Hepatocyte (in vitro differentiated cells): ENCODE measurements at regions not wholly inside any gene's neighbourhood (a gene's known extent, or its start where the extent isn't known, plus 50 kb on each side); places are given as distances from the start of the nearest gene placed in this dataset.

Source experiments
- EZH2 ChIP-seq: fragments of 200-600 bp; sonication (generic); IDR thresholded peaks from 2 replicates; pipeline ENCODE4 v1.6.1; 2016; ENCODE audit warnings: antibody characterized with exemption, mild to moderate bottlenecking, borderline replicate concordance
- TF ChIP-seq, protein P1 (sequence below): fragments of 200-600 bp; sonication (generic); IDR thresholded peaks from 2 replicates; pipeline ENCODE4 v1.5.1; 2016; ENCODE audit warnings: antibody characterized with exemption, mild to moderate bottlenecking; ENCODE audit not compliant: poor library complexity

DNA sequence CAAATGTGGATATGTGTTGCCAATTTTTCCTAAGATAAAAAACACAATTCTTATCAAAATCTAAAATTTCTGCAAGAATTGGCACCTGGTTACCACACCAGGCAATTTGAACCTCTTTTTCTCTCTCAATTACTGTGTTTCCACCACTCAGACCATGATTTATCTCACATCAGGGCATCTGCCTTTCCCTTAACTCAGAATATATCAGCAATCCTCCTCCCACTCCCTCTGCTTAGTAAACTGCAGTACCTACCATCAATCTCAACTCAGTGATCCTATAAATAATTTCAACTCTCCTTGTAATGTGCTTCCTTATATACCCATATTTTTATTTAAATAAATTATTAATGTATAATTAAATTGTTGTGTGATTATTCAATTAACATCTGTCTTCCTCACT is 212.3 kb upstream of the PCDH15 start:
- TF ChIP-seq, protein P1, sequence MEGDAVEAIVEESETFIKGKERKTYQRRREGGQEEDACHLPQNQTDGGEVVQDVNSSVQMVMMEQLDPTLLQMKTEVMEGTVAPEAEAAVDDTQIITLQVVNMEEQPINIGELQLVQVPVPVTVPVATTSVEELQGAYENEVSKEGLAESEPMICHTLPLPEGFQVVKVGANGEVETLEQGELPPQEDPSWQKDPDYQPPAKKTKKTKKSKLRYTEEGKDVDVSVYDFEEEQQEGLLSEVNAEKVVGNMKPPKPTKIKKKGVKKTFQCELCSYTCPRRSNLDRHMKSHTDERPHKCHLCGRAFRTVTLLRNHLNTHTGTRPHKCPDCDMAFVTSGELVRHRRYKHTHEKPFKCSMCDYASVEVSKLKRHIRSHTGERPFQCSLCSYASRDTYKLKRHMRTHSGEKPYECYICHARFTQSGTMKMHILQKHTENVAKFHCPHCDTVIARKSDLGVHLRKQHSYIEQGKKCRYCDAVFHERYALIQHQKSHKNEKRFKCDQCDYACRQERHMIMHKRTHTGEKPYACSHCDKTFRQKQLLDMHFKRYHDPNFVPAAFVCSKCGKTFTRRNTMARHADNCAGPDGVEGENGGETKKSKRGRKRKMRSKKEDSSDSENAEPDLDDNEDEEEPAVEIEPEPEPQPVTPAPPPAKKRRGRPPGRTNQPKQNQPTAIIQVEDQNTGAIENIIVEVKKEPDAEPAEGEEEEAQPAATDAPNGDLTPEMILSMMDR: no peak
- TF ChIP-seq EZH2: no peak
